GM23338 (cell line): ENCODE measurements at regions not wholly inside any gene's neighbourhood (a gene's known extent, or its start where the extent isn't known, plus 50 kb on each side); places are given as distances from the start of the nearest gene placed in this dataset.
A peak's percentile ranks its signal among the peaks of the same experiment; 100 is the strongest.
"Not testable (repeated sequence)": the region's sequence is repeated elsewhere in the genome, so short reads cannot be mapped to it uniquely, and the experiment has no call there.

Experiments
- ATAC-seq: fragments of 200-7000 bp; cut with Tn5 transposase; 3 replicates; pipeline ENCODE4 v1.9.1; 2020
- DNase-seq: peaks from one replicate; pipeline ENCODE4 v3.0.0-alpha.2; 2015; ENCODE audit warnings: low spot score
- H2AFZ ChIP-seq: fragments of 200-600 bp; sonication (generic); 2 replicates; pipeline ENCODE4 v1.8.0; 2016; ENCODE audit warnings: antibody characterized with exemption, mild to moderate bottlenecking, moderate library complexity
- H3F3A ChIP-seq: fragments of 200-600 bp; sonication (generic); replicated peaks from 2 replicates; pipeline ENCODE4 v1.8.0; 2017; ENCODE audit warnings: antibody characterized with exemption, mixed run types, low read depth
- H3K27ac ChIP-seq: fragments of 200-600 bp; sonication (generic); 2 replicates; pipeline ENCODE4 v1.6.1; 2016; ENCODE audit warnings: low read depth
- H3K27me3 ChIP-seq: fragments of 200-600 bp; sonication (generic); 2 replicates; pipeline ENCODE4 v1.8.0; 2016; ENCODE audit warnings: mild to moderate bottlenecking, mixed run types, moderate library complexity; ENCODE audit not compliant: insufficient read depth
- H3K36me3 ChIP-seq: fragments of 200-600 bp; sonication (generic); 2 replicates; pipeline ENCODE4 v1.8.0; 2016; ENCODE audit warnings: mild to moderate bottlenecking; ENCODE audit not compliant: insufficient read depth
- H3K4me1 ChIP-seq: fragments of 200-600 bp; sonication (generic); 2 replicates; pipeline ENCODE4 v1.8.0; 2016; ENCODE audit warnings: mild to moderate bottlenecking, moderate library complexity; ENCODE audit not compliant: insufficient read depth
- H3K4me2 ChIP-seq: fragments of 200-600 bp; sonication (generic); 2 replicates; pipeline ENCODE4 v1.7.1; 2017; ENCODE audit warnings: mixed run types
- H3K4me3 ChIP-seq: fragments of 200-600 bp; sonication (generic); 2 replicates; pipeline ENCODE4 v1.6.1; 2016; ENCODE audit warnings: mixed run types
- H3K79me2 ChIP-seq: fragments of 200-600 bp; sonication (generic); replicated peaks from 2 replicates; pipeline ENCODE4 v1.8.0; 2017; ENCODE audit warnings: mild to moderate bottlenecking; ENCODE audit not compliant: insufficient read depth
- H3K9me2 ChIP-seq: fragments of 200-600 bp; sonication (generic); 2 replicates; pipeline ENCODE4 v1.8.0; 2017; ENCODE audit not compliant: insufficient read depth
- H4K20me1 ChIP-seq: fragments of 200-600 bp; sonication (generic); replicated peaks from 2 replicates; pipeline ENCODE4 v1.8.0; 2017; ENCODE audit warnings: mild to moderate bottlenecking; ENCODE audit not compliant: insufficient read depth
- H3K27ac Mint-ChIP-seq: 2 replicates; pipeline ENCODE4 v1.8.0; 2020; ENCODE audit warnings: inconsistent platforms, mild to moderate bottlenecking, moderate library complexity, mixed read lengths
- H3K27me3 Mint-ChIP-seq: 3 replicates; pipeline ENCODE4 v1.8.0; 2022; ENCODE audit warnings: low read depth, mild to moderate bottlenecking, moderate library complexity, mixed read lengths, inconsistent platforms; ENCODE audit not compliant: insufficient read depth, poor library complexity
- H3K36me3 Mint-ChIP-seq: 3 replicates; pipeline ENCODE4 v1.8.0; 2021; ENCODE audit warnings: low read depth, mild to moderate bottlenecking, inconsistent platforms, moderate library complexity, mixed read lengths
- H3K4me1 Mint-ChIP-seq: 3 replicates; pipeline ENCODE4 v1.8.0; 2020; ENCODE audit warnings: mild to moderate bottlenecking, inconsistent platforms, mixed read lengths
- H3K4me3 Mint-ChIP-seq: 3 replicates; pipeline ENCODE4 v1.8.0; 2021; ENCODE audit warnings: moderate library complexity, mild to moderate bottlenecking, inconsistent platforms, mixed read lengths
- H3K9me3 Mint-ChIP-seq: 3 replicates; pipeline ENCODE4 v1.8.0; 2020; ENCODE audit warnings: moderate library complexity, mild to moderate bottlenecking, inconsistent platforms, mixed read lengths
- CTCF ChIP-seq, 2 experiments: fragments of 200-600 bp in 1 of 2; sonication (generic) in 1 of 2; conservative IDR thresholded peaks; 2 replicates each; pipeline versions ENCODE4 v1.5.1 to v1.6.1; 2016 to 2017; ENCODE audit warnings: antibody characterized with exemption in 2 of 2, low read depth in 2 of 2, mild to moderate bottlenecking in 2 of 2, moderate library complexity in 1 of 2
- EZH2 ChIP-seq: fragments of 200-600 bp; sonication (generic); IDR thresholded peaks from one replicate; pipeline ENCODE4 v1.8.0; 2017; ENCODE audit warnings: antibody characterized with exemption, mild to moderate bottlenecking, low read depth; ENCODE audit not compliant: unreplicated experiment
- ZNF114 ChIP-seq: fragments of 250-450 bp; sonication (Bioruptor Pico); IDR thresholded peaks from 2 replicates; pipeline ENCODE4 v1.5.0; 2020; ENCODE audit warnings: mild to moderate bottlenecking, moderate library complexity
- TF ChIP-seq, protein P1 (sequence below): IDR thresholded peaks from one replicate; pipeline ENCODE4 v1.6.1; 2018; ENCODE audit warnings: antibody characterized with exemption; ENCODE audit not compliant: unreplicated experiment
- TF ChIP-seq, protein P2 (sequence below): IDR thresholded peaks from 2 replicates; pipeline ENCODE4 v1.6.1; 2016; ENCODE audit warnings: antibody characterized with exemption

DNA sequence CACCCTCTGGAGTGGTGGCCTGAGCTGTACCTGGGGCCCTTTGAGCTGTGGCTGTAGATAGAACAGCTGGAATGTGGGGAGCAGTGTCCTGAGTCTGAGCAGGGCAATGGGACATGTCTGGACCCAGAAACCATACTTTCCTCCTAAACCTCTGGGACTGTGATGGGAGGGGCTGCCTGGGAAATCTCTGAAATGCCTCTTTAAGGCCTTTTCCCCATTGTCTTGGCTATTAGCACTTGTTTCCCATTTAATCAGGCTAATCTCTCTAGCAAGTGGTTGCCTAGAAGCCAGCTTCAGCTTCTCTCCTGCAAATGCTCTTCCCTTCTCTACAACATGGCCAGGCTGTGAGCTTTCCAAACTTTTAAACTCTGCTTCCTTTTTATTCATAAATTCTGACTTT, 58.5 kb upstream of the SPATA16 start (continued):
- no peak for TF ChIP-seq EZH2
- TF ChIP-seq, protein P1, sequence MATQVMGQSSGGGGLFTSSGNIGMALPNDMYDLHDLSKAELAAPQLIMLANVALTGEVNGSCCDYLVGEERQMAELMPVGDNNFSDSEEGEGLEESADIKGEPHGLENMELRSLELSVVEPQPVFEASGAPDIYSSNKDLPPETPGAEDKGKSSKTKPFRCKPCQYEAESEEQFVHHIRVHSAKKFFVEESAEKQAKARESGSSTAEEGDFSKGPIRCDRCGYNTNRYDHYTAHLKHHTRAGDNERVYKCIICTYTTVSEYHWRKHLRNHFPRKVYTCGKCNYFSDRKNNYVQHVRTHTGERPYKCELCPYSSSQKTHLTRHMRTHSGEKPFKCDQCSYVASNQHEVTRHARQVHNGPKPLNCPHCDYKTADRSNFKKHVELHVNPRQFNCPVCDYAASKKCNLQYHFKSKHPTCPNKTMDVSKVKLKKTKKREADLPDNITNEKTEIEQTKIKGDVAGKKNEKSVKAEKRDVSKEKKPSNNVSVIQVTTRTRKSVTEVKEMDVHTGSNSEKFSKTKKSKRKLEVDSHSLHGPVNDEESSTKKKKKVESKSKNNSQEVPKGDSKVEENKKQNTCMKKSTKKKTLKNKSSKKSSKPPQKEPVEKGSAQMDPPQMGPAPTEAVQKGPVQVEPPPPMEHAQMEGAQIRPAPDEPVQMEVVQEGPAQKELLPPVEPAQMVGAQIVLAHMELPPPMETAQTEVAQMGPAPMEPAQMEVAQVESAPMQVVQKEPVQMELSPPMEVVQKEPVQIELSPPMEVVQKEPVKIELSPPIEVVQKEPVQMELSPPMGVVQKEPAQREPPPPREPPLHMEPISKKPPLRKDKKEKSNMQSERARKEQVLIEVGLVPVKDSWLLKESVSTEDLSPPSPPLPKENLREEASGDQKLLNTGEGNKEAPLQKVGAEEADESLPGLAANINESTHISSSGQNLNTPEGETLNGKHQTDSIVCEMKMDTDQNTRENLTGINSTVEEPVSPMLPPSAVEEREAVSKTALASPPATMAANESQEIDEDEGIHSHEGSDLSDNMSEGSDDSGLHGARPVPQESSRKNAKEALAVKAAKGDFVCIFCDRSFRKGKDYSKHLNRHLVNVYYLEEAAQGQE = no peak
- TF ChIP-seq, protein P2, sequence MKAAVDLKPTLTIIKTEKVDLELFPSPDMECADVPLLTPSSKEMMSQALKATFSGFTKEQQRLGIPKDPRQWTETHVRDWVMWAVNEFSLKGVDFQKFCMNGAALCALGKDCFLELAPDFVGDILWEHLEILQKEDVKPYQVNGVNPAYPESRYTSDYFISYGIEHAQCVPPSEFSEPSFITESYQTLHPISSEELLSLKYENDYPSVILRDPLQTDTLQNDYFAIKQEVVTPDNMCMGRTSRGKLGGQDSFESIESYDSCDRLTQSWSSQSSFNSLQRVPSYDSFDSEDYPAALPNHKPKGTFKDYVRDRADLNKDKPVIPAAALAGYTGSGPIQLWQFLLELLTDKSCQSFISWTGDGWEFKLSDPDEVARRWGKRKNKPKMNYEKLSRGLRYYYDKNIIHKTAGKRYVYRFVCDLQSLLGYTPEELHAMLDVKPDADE = no peak

GRCh38 chr3:173194868-173195267, 53.8 kb upstream of the SPATA16 start:
- not testable (repeated sequence) for H3K4me1 ChIP-seq, H2AFZ ChIP-seq, H3K36me3 ChIP-seq, H3K27me3 ChIP-seq, H3K27ac Mint-ChIP-seq, H3F3A ChIP-seq, DNase-seq, H3K4me1 Mint-ChIP-seq, H3K79me2 ChIP-seq, H4K20me1 ChIP-seq, H3K4me3 ChIP-seq, H3K4me2 ChIP-seq, H3K27ac ChIP-seq, H3K27me3 Mint-ChIP-seq, H3K4me3 Mint-ChIP-seq, ATAC-seq
- peaks cover 33% of the 10 kb centered on the region for H3K9me3 Mint-ChIP-seq
- 0 out of 2 replicates have a peak, but pooled peaks cover 12% of the 10 kb centered on the region for H3K9me2 ChIP-seq
- peaks cover 39% of the 10 kb centered on the region for H3K36me3 Mint-ChIP-seq

- DNase-seq = no peak
- H3K36me3 ChIP-seq = no peaks in the 10 kb centered on the region
- Mint-ChIP-seq H3K36me3 (peaks cover 44% of the 10 kb centered on the region), H3K4me1 (peaks cover 8% of the 10 kb centered on the region), H3K27ac (no peak overlapping the region), H3K27me3 (peaks cover 1% of the 10 kb centered on the region), H3K4me3 (no peak overlapping the region), H3K9me3 (peaks cover 30% of the 10 kb centered on the region)
- no peak overlapping the region for H3K4me2 ChIP-seq
- H4K20me1 ChIP-seq = no peaks in the 10 kb centered on the region
- H3F3A ChIP-seq = no peaks in the 10 kb centered on the region
- no peaks in the 10 kb centered on the region for H3K9me2 ChIP-seq
- TF ChIP-seq ZNF114 (CRISPR knock-in tag) = no peak
- no peak for TF ChIP-seq CTCF (conservative IDR thresholded peaks at IDR 0.05; ENCODE audit: low read depth in 2 of 2)
- TF ChIP-seq, protein P1 = no peak
- H3K79me2 ChIP-seq = no peaks in the 10 kb centered on the region
- no peaks in the 10 kb centered on the region; the same call in 1 of the 2 replicates for H3K4me1 ChIP-seq
- H3K27me3 ChIP-seq = no peaks in the 10 kb centered on the region
- no peak overlapping the region for H3K27ac ChIP-seq
- no peak overlapping the region for H3K4me3 ChIP-seq
- ATAC-seq = no peak
- H2AFZ ChIP-seq = 0 out of 2 replicates have a peak overlapping the region, but pooled peaks have one; percentile 30
Measured at GRCh38 chr3:173191611-173192010, 50.6 kb upstream of the SPATA16 start.
